GOT3 (cell line): ENCODE measurements at regions not wholly inside any gene's neighbourhood (a gene's known extent, or its start where the extent isn't known, plus 50 kb on each side); places are given as distances from the start of the nearest gene placed in this dataset.

Experiments used
- DNase-seq: peaks from one replicate; lab custom pipeline; 2025; ENCODE audit warnings: mixed read lengths; lab: John Stamatoyannopoulos, UW

DNA sequence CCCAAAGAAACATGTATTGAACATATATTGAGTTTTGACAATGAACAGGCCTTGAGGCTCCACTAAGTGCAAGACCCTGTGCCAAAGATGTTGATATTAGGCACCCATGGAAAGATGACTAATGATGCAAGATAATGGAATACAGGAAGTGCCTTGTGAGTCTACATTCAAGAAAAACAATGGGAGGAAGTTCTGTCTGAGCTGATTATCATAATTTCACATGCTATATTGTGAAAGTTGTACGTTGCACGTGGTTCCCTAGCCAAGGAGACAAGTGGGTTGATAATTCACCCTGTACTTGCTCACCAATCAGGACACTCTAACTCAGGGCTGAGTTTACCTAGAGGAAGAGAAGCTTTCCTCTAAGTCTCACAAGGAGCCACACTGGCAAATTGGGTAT is 186.9 kb upstream of the STAC start:
- DNase-seq = no peak

DNA sequence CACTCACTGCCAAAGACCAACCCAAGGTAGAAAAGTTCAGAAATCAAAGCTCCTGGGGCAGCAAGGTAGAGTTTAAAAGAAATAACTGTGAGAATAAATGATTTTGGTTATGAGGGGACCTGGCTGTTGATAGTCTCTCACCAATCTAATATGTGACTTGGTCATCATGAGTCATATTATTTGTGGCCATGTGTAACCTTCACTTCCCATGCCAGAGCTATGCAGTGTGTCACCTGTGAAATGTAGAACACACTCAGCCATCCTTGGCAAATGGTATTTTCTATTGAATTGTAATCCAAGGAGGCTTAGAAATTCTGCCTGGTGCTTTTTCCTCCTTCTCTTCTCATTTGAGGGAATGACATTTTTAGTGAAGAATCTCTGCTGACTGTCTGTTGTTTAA is 184.2 kb upstream of the STAC start:
- DNase-seq = no peak

DNA sequence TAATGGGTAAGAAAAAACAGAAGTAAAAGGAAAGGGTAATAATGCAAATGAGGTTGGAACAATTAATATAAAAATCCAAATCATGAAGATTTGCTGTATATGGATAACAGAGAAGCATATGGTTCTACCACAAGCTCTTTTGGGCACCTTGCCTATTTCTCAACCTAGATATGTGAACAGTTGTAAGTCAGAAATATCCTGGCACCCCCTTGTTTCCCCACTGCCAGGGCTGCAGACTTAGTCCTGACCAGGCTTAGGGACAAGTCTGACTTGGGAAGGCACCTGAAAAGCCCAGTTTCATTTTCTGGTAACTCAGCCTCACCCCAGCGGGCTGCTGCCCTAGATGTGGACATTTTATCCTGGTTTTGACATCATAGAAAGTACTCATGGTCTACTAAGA is 183.2 kb upstream of the STAC start:
- DNase-seq = no peak

DNA sequence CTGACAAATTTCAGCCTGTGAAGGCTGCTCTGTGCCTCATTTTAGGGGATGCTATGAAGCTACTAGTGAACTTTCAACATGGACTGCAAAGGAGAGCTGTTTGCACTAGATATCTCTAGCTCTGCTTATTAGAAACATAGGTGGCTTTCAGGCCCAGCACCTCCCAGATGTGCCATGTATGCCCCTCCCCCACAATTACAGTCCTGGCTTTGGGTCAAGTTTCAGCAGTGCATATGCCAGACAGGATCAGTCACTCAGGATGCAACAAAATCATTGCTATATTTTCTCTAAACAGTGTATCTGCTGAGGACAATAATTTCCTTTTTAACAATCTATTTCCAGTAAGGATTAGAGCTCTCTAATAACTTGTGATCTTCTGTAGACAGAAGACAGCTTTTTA is 178.8 kb upstream of the STAC start:
- DNase-seq = no peak

DNA sequence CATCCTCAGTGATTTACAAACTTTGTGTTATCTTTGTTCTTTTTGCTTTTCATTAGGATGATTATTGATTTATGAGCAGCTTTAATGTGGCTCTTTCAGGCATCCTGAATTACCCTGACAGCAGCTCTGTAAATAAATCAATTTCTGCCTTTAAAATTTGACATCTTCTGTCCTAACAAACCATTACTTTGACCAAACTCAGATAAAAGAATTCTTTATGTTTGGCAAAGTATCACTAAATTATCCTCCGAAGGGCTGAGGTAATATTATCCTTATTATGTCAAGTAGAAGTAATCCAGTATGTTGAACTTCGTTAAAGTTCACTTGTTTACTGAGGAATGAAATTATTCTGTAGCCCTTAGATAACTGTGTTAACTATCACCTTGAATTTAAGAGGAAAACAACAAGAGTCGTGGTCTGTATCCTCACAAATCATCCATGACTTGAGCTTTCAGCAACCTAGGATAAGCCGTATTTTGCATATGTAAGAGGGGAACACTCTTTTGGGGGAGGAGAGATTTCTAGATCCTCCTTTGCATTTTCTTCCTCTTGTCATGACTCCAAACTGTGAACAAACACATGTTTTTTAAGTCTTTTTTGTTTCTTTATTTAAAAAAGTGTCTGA is 173.2 kb upstream of the STAC start:
- no peak for DNase-seq

DNA sequence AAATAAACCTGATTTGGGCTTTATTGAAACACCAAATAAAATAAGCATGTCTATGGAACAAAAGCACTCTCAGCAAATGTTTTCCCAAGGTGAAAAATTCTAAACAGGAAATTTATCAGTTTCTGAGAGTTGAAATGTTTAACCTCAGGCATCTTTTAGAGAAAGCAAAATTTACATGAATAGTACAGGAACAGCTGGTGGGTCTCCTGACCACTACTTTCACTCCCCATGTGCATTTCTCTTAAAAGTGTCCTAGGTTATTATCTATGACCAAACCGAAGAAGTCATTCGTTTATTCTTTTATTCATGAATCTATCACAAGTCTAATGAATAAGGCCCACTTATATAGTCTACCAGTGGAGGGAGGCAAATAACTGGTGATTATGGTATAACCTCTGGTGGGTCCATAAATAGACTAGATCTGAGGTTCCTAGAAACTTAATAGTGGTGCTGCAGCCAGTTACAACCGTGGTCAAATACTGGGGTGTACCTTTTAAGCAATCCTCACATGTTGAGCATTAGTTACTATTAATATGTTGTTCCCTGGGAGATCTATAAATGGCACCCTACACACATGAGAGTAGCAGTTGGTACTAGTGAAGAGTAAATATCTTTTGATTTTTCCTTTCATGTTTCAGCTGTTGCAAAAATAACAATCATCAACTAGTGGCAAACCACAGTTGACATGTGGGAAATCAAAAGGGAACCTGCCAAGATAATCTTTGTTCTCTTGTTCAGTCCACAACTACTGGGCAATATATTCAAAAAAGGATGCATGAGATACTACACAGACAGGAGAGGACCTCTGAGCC is 169.3 kb upstream of the STAC start:
- DNase-seq = no peak

DNA sequence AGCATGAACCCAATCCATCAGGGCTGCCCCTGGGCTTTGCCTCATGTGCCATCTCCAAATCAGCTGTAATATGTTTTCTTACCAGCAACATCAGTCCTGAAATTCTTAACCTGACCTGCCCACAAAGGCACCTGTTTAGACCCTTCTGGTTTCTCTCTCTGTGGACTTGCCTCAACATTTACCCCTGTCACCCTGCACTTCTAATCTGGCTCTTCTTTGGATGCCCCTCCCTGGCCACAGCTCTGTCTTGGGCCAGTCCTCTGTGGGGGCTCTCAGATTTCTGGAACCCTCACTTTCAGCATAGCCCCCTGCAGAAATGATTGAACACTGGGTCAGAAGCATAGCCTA is 168.7 kb upstream of the STAC start:
- no peak for DNase-seq

DNA sequence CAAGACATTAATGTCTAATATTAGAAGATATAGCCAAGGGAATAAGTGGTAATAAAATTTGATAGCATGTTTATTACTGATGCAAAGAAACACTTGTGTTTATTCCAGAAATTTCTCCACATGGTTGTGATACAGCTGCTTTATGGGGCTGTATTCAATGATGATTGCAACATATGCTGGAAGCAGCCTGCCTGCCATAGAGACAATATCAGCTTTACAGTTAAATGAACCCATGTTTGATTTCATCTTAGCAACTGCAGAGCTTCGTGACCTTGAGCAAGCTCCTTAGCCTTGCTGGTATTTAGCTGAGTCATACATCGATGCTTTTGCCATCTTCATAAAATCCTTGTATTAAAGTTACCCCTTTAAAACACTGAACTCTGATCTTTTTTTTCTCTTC is 168.1 kb upstream of the STAC start:
- DNase-seq = no peak

DNA sequence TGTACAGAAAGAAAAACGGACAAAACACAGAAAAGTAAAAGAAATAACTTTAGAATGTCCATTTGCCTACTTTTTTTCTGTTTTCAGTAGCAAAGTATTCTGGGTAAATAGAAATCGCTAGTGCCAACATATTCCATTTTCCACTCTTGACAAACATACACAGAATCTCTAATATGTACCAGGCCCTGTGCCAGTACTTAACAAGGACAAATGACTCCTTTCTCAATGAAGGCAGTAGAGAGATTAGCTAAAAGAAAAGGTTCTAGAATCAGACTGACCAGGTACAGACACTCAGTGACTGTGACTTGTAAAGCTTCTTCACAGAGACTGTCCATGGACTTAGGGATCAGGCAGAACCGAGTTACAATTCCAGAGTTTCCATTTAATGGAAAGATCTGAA is 165.8 kb upstream of the STAC start:
- no peak for DNase-seq

DNA sequence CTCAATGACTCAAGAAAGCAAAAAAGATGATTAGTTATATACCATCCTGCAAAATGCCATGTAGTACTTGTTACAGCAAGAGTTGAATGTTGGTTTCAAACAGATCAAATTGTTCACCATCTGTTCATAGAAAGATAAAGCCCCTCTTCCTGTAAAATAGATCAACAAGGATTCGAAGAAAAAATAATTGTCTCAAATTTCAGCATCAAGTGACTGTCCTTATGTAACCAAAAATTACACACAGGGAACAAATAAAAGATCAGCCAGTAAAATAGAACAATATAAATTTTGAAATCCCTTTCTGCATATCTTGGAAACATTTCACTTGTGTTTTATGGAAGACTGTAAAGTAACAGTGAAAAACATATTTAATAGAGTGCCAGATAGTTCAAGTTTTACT is 165.1 kb upstream of the STAC start:
- no peak for DNase-seq

DNA sequence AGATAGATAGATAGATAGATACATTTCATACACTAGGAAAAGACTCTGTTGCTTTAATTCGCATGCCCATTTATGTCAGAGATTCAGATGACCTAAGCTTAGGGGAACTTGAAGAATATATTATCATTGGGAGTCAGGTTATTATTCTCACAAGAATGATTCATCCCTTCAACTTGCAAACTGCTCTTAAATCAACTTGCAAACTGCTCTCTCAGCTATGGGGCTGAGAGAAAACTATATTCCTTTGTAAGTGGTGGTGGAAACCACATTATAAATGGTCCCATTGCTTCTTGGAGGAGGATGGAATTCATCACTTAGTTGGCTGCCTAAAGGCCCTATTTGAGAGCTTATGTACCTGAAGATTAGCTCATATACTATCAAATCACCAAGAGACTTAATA is 160.9 kb upstream of the STAC start:
- no peak for DNase-seq

DNA sequence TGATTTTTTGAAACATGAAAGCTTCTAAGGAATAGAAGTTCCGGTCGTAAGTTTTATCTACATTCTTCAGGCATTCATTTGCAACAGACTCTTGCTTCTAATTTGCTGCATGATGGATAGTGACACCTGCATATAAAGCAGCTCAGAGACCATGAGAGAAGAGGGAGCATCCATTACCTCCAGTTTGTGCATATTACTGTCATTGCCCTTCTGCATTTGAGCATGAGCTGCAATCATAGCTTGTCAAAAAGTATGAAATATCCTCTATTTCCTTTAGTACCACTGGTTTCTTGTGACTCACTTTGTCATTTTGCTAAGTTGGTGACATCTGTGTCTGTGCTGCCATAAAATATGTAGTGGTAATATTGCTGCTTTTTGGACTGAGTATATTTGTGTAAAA is 160.1 kb upstream of the STAC start:
- no peak for DNase-seq

DNA sequence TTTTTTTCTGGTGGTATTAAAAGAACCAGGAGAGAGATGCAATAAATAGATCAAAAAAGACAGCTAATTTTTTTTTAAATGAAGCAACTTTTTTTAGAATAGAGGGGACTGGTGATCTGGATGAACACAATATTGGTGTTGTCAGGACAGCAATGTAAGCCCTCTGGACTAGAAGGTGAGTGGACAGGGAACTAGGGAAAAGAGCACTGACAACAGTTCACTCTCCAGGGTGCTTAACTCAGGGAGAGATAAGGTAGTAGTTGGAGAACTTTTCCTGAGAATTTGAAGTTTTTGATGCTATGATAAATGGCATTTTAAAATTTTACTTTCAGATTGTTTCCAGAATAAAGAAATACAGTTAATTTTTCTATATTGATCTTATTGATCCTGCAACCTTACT is 158.3 kb upstream of the STAC start:
- DNase-seq = no peak

DNA sequence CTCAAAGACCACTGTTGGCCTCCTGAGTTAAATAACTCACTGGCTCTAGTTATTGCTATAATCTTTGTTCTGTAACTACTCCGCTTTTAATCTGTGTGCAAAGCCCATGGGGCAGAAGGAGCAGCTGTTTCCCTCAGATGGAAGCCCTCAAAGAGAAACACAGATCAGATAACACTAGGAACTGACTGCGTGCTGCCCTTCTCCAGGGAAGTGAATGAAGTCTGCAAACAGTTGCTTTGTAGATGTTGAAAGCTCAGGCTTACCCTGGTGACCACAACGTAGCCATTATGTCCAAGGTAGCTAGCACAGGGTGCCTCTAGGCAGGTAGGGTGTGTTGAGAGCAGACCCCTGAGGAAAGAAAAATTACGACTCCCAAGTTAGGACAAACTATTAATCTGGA is 152.3 kb upstream of the STAC start:
- no peak for DNase-seq

DNA sequence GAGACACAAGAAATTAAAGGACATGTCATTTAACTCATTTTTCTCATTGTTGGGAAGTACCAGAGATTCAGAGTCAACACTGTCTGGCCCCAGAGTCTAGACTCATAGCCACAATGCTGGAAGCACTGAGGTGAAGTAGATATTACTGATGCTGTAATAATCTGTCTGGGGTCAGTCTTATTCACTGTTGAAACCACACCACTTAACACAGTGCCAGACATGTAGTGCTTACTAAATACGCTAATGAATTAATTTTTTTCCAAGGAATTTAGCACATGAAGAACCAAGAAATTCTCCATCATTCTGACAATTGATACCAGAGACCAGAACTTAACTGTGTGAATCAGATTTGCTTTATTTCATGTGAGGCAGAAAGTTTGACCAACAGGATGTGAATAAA is 150.8 kb upstream of the STAC start:
- DNase-seq = no peak

DNA sequence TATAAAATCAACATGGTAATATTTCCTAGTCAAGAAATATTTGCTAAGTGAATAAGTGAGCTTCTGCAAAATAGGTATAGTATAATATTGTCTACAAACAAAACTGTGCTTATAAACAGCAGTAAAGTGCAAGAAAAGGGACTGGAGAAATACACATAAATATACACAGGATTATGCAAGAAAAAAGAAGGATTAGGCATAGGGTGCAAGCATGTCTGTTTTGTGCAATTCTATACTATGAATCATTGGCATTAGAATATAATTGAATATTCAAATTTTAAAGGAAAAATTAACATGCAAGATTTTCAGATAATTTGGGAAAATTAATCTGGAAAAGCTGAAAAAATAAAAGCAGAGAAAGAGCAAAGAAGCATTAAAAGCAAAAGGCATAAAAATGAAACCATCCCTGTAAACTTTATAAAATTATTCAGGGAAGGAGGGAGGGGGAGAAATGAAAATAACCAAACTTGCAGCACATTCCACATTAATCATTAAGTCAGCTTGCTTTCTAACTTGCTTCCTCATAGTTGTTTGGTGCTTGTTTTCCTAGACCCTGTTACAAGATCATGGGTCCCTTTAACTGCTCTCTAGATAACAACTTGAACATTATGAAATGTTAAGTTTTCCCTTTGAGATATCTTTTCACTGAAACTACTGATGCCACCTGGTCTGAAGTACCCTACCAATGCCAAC is 147.4 kb upstream of the STAC start:
- no peak for DNase-seq

DNA sequence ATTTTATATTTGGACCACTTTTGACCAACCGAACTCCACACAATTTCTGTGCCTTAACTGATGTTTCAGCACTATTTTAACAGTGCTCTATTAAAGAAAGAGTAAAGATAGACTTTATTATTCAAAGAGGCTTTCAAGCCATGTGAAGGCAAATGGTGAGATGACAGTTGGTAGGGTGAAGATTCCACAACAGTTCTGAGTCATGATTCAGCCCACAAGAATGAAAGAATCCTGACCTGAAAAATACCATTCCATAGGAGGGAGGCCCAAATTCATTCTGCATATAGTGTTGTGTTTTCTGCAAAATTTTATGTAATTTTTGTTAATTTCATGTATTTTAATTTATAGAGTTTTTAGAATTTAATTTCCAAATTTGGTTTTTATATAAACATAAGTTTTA is 135.6 kb upstream of the STAC start:
- DNase-seq = no peak

DNA sequence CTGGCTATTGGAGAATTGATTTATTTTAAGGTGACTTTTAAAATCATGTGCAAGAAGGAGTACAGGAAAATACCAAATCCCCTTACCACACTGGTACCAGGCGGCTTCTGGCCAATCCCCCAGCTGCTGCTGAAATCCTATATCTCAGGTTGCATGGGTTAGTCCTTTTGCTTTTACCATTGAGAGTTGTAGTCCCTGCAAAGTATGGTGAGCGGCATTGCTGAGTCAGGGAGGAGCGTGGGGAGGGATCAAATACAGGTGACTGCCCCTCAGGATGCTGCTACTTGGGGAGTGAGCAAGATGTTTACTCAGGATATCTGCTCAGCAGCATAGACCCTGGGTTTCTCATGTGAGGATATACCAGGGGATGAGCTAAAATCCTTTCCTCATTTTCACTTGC is 131.9 kb upstream of the STAC start:
- no peak for DNase-seq

DNA sequence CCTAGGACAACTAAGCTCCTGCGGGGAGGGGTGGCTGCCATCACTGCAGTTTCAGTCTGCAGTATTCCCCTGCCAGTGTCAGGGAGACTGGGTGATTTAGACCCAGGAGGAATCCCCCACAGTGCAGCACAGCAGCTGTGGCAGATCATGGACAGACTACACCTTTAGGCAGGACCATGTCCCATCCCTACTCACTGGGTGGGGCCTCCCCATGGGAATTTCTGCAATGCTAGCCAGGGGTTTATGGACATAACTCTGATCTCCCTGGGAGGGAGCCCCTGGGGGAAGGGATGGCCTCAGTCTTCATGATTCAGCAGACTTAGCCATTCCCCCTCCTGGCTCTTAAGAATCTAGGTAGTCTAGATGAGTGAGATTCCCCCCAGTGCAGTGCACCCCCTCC is 130.1 kb upstream of the STAC start:
- no peak for DNase-seq

DNA sequence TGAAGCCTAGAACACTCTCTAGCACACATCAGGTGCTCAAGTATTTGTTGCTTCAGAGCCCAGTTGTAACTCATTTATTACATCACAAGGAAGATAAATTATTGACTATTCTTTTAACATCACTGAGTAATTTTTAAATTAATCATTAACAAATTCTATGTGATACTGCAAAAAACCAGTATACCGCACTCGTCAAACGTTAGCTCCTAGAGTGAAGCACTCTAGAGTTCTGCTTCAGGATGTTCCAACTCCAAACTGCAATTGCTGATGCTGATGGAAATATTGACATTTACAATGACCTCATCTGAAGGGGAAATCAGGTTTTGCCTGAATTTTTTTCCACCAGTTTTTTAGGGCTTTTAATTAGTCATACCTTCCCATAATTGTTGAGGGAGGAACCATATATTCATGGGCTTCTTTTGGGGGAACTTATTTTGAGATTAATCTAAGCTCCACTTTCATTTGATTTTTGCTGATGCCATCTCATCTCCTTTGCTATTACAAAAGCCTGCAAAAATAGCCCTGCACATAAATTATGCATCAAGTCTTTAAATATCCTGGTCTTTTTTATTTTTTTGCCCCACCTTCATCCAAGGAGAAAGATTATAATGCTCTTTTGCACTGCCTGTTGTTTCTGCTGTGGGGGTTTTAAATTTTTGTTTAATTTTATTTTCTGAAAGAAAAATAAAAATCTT is 123.0 kb upstream of the STAC start:
- DNase-seq = no peak

DNA sequence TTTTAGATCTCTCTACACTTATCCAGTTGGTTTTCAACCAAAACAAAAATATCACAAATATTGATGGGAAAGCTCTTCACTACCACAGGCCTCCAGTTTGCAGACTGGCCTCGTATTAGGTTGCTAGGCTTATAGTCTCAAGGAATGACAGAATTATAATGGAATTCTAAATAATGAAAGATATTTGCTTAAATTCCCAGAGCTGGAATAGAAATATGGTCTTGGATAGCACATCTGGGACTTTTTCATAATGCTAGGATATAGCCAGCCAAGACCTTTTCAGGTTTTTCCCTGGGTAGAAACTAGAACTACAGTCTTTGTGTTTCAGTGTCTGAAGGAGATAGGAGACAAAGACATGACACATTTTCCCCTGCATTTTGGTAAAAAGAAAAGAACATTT is 121.9 kb upstream of the STAC start:
- no peak for DNase-seq

DNA sequence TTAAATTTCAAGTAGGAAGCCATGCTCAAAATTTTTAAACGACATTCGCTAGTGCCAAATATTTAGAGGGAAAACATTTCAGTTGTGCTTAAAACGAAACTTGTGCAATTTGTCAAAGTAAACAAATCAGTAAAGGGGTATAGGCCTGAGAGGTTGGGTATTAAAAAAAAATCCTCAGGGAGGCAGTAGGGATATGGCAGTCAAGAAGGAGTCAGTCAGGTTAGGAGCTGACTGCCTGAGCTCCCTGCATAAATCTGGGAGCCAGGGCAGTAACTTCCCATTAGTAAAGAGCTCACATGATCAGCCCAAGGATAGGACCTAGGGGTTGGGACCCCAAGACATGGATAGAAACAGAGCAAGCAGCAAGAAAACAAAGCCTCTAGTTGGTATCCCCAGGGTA is 120.7 kb upstream of the STAC start:
- no peak for DNase-seq

DNA sequence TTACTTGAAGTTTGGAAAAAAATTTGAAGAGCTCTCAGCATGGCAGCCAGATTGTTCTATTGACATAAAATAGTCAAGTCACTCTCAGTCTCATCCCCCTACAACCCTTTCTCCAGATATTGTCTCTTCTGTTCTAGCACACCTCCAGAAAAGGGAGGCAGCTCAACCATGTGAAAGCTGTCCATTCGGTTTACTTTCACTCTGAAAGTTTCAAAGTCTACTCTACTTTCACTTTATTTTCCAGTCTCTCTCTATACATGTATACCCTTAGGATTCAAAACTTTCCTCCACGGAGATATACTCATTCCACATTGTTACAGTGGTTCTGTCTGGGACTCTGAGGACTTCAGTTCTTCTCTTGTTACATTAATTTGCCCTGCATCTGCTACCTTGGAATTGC is 111.0 kb upstream of the STAC start:
- no peak for DNase-seq
